GM12872 (cell line): ENCODE measurements at regions not wholly inside any gene's neighbourhood (a gene's known extent, or its start where the extent isn't known, plus 50 kb on each side); places are given as distances from the start of the nearest gene placed in this dataset.

Experiments
- TF ChIP-seq, protein P1 (sequence below): IDR thresholded peaks from 3 replicates; pipeline ENCODE4 v1.5.1; 2011; ENCODE audit warnings: low read depth, mild to moderate bottlenecking, low read length, moderate library complexity; ENCODE audit not compliant: insufficient read depth

GRCh38 chr7:91518058-91518457, 253.8 kb downstream of the FZD1 start:
- TF ChIP-seq, protein P1, sequence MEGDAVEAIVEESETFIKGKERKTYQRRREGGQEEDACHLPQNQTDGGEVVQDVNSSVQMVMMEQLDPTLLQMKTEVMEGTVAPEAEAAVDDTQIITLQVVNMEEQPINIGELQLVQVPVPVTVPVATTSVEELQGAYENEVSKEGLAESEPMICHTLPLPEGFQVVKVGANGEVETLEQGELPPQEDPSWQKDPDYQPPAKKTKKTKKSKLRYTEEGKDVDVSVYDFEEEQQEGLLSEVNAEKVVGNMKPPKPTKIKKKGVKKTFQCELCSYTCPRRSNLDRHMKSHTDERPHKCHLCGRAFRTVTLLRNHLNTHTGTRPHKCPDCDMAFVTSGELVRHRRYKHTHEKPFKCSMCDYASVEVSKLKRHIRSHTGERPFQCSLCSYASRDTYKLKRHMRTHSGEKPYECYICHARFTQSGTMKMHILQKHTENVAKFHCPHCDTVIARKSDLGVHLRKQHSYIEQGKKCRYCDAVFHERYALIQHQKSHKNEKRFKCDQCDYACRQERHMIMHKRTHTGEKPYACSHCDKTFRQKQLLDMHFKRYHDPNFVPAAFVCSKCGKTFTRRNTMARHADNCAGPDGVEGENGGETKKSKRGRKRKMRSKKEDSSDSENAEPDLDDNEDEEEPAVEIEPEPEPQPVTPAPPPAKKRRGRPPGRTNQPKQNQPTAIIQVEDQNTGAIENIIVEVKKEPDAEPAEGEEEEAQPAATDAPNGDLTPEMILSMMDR: no peak

- TF ChIP-seq, protein P1: no peak
Observed at GRCh38 chr7:91519241-91520158, 255.3 kb downstream of the FZD1 start.

GRCh38 chr7:91520645-91521044, 256.4 kb downstream of the FZD1 start:
- TF ChIP-seq, protein P1: no peak

GRCh38 chr7:91526404-91526803, 262.2 kb downstream of the FZD1 start:
- TF ChIP-seq, protein P1: no peak

DNA sequence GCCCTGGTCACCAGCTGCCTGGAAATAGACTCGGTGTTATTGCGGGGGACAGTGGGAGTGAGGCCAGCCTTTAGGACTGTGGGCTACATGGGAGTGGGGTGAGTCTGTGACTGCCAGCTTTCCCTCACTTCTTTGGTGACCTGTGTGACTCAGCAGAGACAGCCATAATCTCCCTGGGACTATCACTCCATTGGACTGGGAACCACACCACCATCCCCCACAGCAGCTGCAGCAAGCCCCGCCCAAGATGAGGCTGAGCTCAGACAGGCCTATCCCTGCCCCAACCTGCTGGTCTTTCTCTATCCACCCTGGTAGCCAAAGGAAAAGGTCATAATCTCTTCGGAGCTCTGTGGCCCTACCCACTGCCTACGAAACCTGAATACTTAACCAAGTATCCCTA, 263.2 kb downstream of the FZD1 start:
- TF ChIP-seq, protein P1: no peak

DNA sequence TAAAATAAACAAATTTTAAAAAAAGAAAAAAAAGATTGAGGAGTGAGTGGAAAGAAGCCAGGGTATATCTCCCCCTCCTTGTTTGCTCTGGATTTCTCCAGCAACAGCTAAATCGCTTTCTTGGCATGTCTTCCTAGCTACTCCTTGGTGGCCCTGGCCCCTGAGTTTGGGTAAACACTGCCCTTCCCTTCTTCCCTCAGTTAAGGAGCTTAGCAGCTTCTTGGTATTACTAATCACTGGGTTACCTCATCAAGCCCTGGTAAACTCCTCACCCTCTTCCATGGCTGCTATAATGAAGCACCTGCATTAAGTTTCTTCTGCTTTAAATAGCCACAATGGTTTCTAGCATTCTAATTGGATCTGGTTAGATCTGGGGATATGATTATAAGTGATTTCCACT, 269.8 kb downstream of the FZD1 start:
- TF ChIP-seq, protein P1: no peak

GRCh38 chr7:91537260-91538152, 273.3 kb downstream of the FZD1 start:
- TF ChIP-seq, protein P1: no peak
